Omental fat pad (tissue), 3 donors: ENCODE measurements at regions not wholly inside any gene's neighbourhood (a gene's known extent, or its start where the extent isn't known, plus 50 kb on each side); places are given as distances from the start of the nearest gene placed in this dataset.
"Not testable (repeated sequence)": the region's sequence is repeated elsewhere in the genome, so short reads cannot be mapped to it uniquely, and the experiment has no call there.

ENCODE experiments used
- ATAC-seq: fragments of 150-250 bp; one replicate; pipeline ENCODE4 v1.9.1; 2016; ENCODE audit warnings: mild to moderate bottlenecking, moderate library complexity; ENCODE audit not compliant: low FRiP score
- DNase-seq: peaks from one replicate; pipeline ENCODE4 v3.0.0-alpha.2; 2019; ENCODE audit warnings: low spot score
- CTCF ChIP-seq, 3 donors: fragments of 450-650 bp; IDR thresholded peaks; one replicate each; pipeline ENCODE4 v1.5.1; 2016 to 2017; ENCODE audit warnings: antibody characterized with exemption in 3 of 3, mild to moderate bottlenecking in 3 of 3, moderate library complexity in 2 of 3

- not testable (repeated sequence) for DNase-seq, ATAC-seq
Measured at GRCh38 chr21:25531538-25532250, 75.6 kb downstream of the MRPL39 start.

GRCh38 chr21:25528515-25528914, 78.8 kb downstream of the MRPL39 start:
- ATAC-seq (no peak), DNase-seq (no peak)
- no peak for TF ChIP-seq CTCF (IDR thresholded peaks at IDR 0.05)

GRCh38 chr21:25518491-25518911, 88.8 kb downstream of the MRPL39 start:
- TF ChIP-seq CTCF (IDR thresholded peaks at IDR 0.05): no peak
- ATAC-seq (no peak), DNase-seq (no peak)

GRCh38 chr21:25515484-25516405, 91.5 kb downstream of the MRPL39 start:
- no peak for ATAC-seq
- TF ChIP-seq CTCF (IDR thresholded peaks at IDR 0.05): no peak
- DNase-seq: no peak

GRCh38 chr21:25513810-25514209, 93.5 kb downstream of the MRPL39 start:
- ATAC-seq (no peak), DNase-seq (no peak)
- no peak for TF ChIP-seq CTCF (IDR thresholded peaks at IDR 0.05)

GRCh38 chr21:25512095-25513081, 94.9 kb downstream of the MRPL39 start:
- DNase-seq: no peak
- no peak for ATAC-seq
- no peak for TF ChIP-seq CTCF (IDR thresholded peaks at IDR 0.05)

- ATAC-seq: no peak
- DNase-seq: no peak
- no peak for TF ChIP-seq CTCF (IDR thresholded peaks at IDR 0.05)
Measured at GRCh38 chr21:25509862-25510261, 97.4 kb downstream of the MRPL39 start.
